GM12875 (cell line): ENCODE measurements at regions not wholly inside any gene's neighbourhood (a gene's known extent, or its start where the extent isn't known, plus 50 kb on each side); places are given as distances from the start of the nearest gene placed in this dataset.

Source experiments
- H3K4me3 ChIP-seq: one replicate; pipeline ENCODE4 v1.5.1; 2011; ENCODE audit warnings: low read depth, low read length, control low read depth
- CTCF ChIP-seq: IDR thresholded peaks from 2 replicates; pipeline ENCODE4 v1.5.1; 2011; ENCODE audit warnings: low read depth, mild to moderate bottlenecking, control low read depth, inconsistent platforms, low read length, moderate library complexity, borderline replicate concordance; ENCODE audit not compliant: insufficient read depth

- TF ChIP-seq CTCF, result no peak
- H3K4me3 ChIP-seq, result no peak overlapping the region
Observed at GRCh38 chr14:38710196-38710595, 392.8 kb downstream of the SEC23A start.

GRCh38 chr14:38705220-38705619 is 397.8 kb downstream of the SEC23A start:
- no peak for TF ChIP-seq CTCF
- no peak overlapping the region for H3K4me3 ChIP-seq

GRCh38 chr14:38704220-38704619 is 398.8 kb downstream of the SEC23A start:
- TF ChIP-seq CTCF, result no peak
- no peak overlapping the region for H3K4me3 ChIP-seq

- TF ChIP-seq CTCF, result no peak
Observed at GRCh38 chr14:38696925-38697324, 406.1 kb downstream of the SEC23A start.

DNA sequence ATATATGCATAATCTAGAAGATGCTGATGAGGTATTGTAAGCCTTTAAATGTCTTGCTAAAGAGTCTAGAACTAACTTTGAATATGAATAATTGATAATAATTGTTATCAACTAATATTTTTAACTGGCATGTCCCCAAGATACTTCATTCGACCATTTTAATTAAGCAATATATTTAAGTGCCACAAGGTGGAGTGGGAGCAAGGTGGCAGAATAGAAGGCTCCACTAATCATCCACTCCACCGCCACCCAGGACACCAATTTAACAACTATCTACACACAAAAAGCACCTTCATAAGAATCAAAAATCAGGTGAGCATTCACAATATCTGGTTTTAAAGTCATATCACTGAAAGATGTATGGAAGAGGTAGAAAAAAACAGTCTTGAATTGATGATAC is 409.6 kb downstream of the SEC23A start:
- no peak for TF ChIP-seq CTCF

More at GRCh38 chr14:38696925-38697324, 406.1 kb downstream of the SEC23A start:
- H3K4me3 ChIP-seq, result no peak overlapping the region

DNA sequence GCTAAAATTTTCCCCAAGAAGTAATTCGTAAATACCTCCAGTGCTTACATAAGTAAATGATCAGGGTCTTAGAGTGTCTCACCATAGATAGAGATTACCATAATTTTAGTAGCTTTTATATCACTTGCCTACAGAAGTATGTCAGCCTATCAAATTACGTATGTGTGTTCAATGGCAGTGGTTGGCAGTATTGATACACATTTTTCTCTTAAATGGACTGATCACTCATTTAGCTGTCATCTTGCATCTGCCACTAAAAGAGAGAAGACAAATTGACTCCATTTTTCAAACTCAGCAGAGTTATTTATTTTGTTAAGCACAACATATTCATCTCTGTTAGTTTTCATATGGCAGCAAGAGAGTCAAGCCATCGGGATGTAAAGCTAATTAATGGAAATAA is 413.1 kb upstream of the CLEC14A start:
- H3K4me3 ChIP-seq, result no peak overlapping the region
- no peak for TF ChIP-seq CTCF

More for the DNA sequence above, 409.6 kb downstream of the SEC23A start:
- H3K4me3 ChIP-seq, result no peak overlapping the region

DNA sequence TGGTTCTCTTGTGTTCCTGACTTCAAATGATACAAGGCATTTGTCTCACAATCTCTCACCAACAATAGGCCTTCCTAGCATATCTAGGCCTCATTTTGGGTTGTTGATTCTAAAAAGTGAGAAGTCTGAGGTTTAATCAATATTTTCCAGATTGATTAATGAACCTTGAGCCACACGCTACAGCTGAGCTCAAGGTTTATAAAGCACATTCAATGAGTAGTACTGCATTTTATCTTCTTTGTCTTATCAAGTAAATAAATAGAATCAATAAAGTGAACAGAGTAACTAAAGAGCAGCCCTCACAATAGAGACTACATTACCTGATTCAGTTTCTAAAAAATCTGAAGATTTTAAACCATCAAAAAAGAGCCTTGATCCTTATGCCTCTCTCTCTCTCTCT is 407.5 kb upstream of the CLEC14A start:
- H3K4me3 ChIP-seq, result no peak overlapping the region
- no peak for TF ChIP-seq CTCF
